IMR-90 (cell line): ENCODE measurements at regions not wholly inside any gene's neighbourhood (a gene's known extent, or its start where the extent isn't known, plus 50 kb on each side); places are given as distances from the start of the nearest gene placed in this dataset.

Experiments used
- ATAC-seq: fragments of 200-7000 bp; cut with Tn5 transposase; 2 replicates; pipeline ENCODE4 v1.9.1; 2020; ENCODE audit warnings: low read depth, mild to moderate bottlenecking, moderate library complexity
- BruUV-seq: library from RNA; stranded (reverse); fragments of 400-500 nt; replicated peaks from 2 replicates; lab custom pipeline; 2021; lab: Mats Ljungman, UMichigan
- CTCF ChIA-PET: fragments of 300-600 bp; formaldehyde crosslinking; extraction: SDS; loops from one replicate; lab custom pipeline; 2021; ENCODE audit warnings: antibody characterized with exemption; lab: Yijun Ruan, JAX
- POLR2A ChIA-PET: fragments of 300-600 bp; sonication (Branson Sonifier 250); formaldehyde crosslinking; loops from one replicate; lab custom pipeline; 2022; ENCODE audit warnings: antibody characterized with exemption; ENCODE audit not compliant: unreplicated experiment; lab: Charles Lee
- DNase-seq: peaks from one replicate; pipeline ENCODE4 v3.0.0; 2013
- H2AFZ ChIP-seq: replicated peaks from 2 replicates; pipeline ENCODE3; 2013; ENCODE audit warnings: low read length, mild to moderate bottlenecking; ENCODE audit not compliant: poor library complexity
- H2AK5ac ChIP-seq: 2 replicates; pipeline ENCODE4 v1.6.1; 2013; ENCODE audit warnings: low read depth, low read length, inconsistent platforms
- H2AK9ac ChIP-seq: replicated peaks from 2 replicates; pipeline ENCODE3; 2013; ENCODE audit warnings: mild to moderate bottlenecking, low read depth, low read length, moderate library complexity; ENCODE audit not compliant: poor library complexity
- H2BK120ac ChIP-seq: 2 replicates; pipeline ENCODE4 v1.6.1; 2013; ENCODE audit warnings: low read depth, low read length, inconsistent platforms
- H2BK15ac ChIP-seq: 3 replicates; pipeline ENCODE4 v1.6.1; 2013; ENCODE audit warnings: low read depth, low read length, inconsistent platforms
- H2BK20ac ChIP-seq: 2 replicates; pipeline ENCODE4 v1.6.1; 2013; ENCODE audit warnings: low read depth, mild to moderate bottlenecking, inconsistent platforms, low read length, moderate library complexity
- H2BK5ac ChIP-seq: 2 replicates; pipeline ENCODE4 v1.6.1; 2013; ENCODE audit warnings: mild to moderate bottlenecking, low read depth, low read length, inconsistent platforms; ENCODE audit not compliant: poor library complexity, severe bottlenecking
- H3K14ac ChIP-seq: replicated peaks from 2 replicates; pipeline ENCODE4 v1.6.1; 2013; ENCODE audit warnings: low read depth, low read length, inconsistent platforms
- H3K18ac ChIP-seq: 2 replicates; pipeline ENCODE4 v1.6.1; 2013; ENCODE audit warnings: low read depth, low read length, control low read depth
- H3K23ac ChIP-seq: 2 replicates; pipeline ENCODE4 v1.6.1; 2013; ENCODE audit warnings: low read depth, low read length, inconsistent platforms
- H3K27ac ChIP-seq: 2 replicates; pipeline ENCODE4 v1.5.1; 2013; ENCODE audit warnings: mild to moderate bottlenecking, control low read depth, low read length; ENCODE audit not compliant: insufficient read depth
- H3K27me3 ChIP-seq: 2 replicates; pipeline ENCODE4 v1.6.1; 2013; ENCODE audit warnings: low read length; ENCODE audit not compliant: control insufficient read depth, insufficient read depth
- H3K36me3 ChIP-seq: 2 replicates; pipeline ENCODE4 v1.6.1; 2013; ENCODE audit warnings: low read length, mixed read lengths; ENCODE audit not compliant: control insufficient read depth, insufficient read depth
- H3K4ac ChIP-seq: 2 replicates; pipeline ENCODE4 v1.6.1; 2013; ENCODE audit warnings: low read depth, low read length, inconsistent platforms
- H3K4me1 ChIP-seq: 2 replicates; pipeline ENCODE4 v1.6.1; 2013; ENCODE audit warnings: low read length, mixed read lengths; ENCODE audit not compliant: control insufficient read depth, insufficient read depth
- H3K4me2 ChIP-seq: 2 replicates; pipeline ENCODE4 v1.6.1; 2013; ENCODE audit warnings: low read depth, mild to moderate bottlenecking, control low read depth, low read length, moderate library complexity
- H3K4me3 ChIP-seq: 2 replicates; pipeline ENCODE4 v1.5.1; 2013; ENCODE audit warnings: low read depth, mild to moderate bottlenecking, control low read depth, low read length, moderate library complexity; ENCODE audit not compliant: insufficient read depth
- H3K56ac ChIP-seq: 2 replicates; pipeline ENCODE4 v1.6.1; 2013; ENCODE audit warnings: low read length, inconsistent platforms; ENCODE audit not compliant: insufficient read depth; ENCODE audit errors: extremely low read depth
- H3K79me1 ChIP-seq, 2 experiments: 2 replicates each; pipeline ENCODE4 v1.6.1; 2013; ENCODE audit warnings: low read length in 2 of 2, inconsistent platforms in 1 of 2, low read depth in 1 of 2
- H3K9ac ChIP-seq: 2 replicates; pipeline ENCODE4 v1.6.1; 2013; ENCODE audit warnings: low read depth, low read length, control low read depth
- H3K9me1 ChIP-seq: 2 replicates; pipeline ENCODE4 v1.6.1; 2013; ENCODE audit warnings: low read length, inconsistent platforms; ENCODE audit not compliant: insufficient read depth
- H3K9me3 ChIP-seq: 2 replicates; pipeline ENCODE4 v1.6.1; 2013; ENCODE audit warnings: low read length; ENCODE audit not compliant: control insufficient read depth, insufficient read depth
- H4K20me1 ChIP-seq: 2 replicates; pipeline ENCODE4 v1.6.1; 2013; ENCODE audit warnings: low read length, inconsistent platforms; ENCODE audit not compliant: insufficient read depth
- H4K5ac ChIP-seq: 2 replicates; pipeline ENCODE4 v1.6.1; 2013; ENCODE audit warnings: mild to moderate bottlenecking, low read depth, low read length, control low read depth
- H4K8ac ChIP-seq, 2 experiments: 2 replicates each; pipeline ENCODE4 v1.6.1; 2013; ENCODE audit warnings: low read depth in 2 of 2, low read length in 2 of 2, control low read depth in 1 of 2, inconsistent platforms in 1 of 2
- H4K91ac ChIP-seq: 2 replicates; pipeline ENCODE4 v1.6.1; 2013; ENCODE audit warnings: low read depth, low read length, inconsistent platforms; ENCODE audit not compliant: insufficient read depth
- BHLHE40 ChIP-seq: fragments of 150-350 bp; IDR thresholded peaks from 2 replicates; pipeline ENCODE4 v1.6.1; 2016; ENCODE audit warnings: mild to moderate bottlenecking, low read depth, low read length
- MAFK ChIP-seq: IDR thresholded peaks from 2 replicates; pipeline ENCODE4 v1.6.1; 2012; ENCODE audit warnings: low read depth, low read length, improper control_type of control experiment
- MXI1 ChIP-seq: IDR thresholded peaks from 2 replicates; pipeline ENCODE4 v1.6.1; 2012; ENCODE audit warnings: low read depth, mild to moderate bottlenecking, low read length, moderate library complexity, borderline replicate concordance
- NFE2L2 ChIP-seq: fragments of 150-350 bp; IDR thresholded peaks from 2 replicates; pipeline ENCODE4 v1.6.1; 2016; ENCODE audit warnings: low read depth, mild to moderate bottlenecking, low read length
- RAD21 ChIP-seq: IDR thresholded peaks from 2 replicates; pipeline ENCODE4 v1.6.1; 2012; ENCODE audit warnings: low read length, improper control_type of control experiment
- RCOR1 ChIP-seq: IDR thresholded peaks from 2 replicates; pipeline ENCODE4 v1.6.1; 2012; ENCODE audit warnings: mild to moderate bottlenecking, low read length, improper control_type of control experiment; ENCODE audit not compliant: insufficient replicate concordance
- SMC3 ChIP-seq: fragments of 150-350 bp; IDR thresholded peaks from 2 replicates; pipeline ENCODE4 v1.6.1; 2016; ENCODE audit warnings: low read depth, mild to moderate bottlenecking, antibody characterized with exemption, low read length, moderate library complexity
- WGBS, 2 experiments: methylation state at CpG; one replicate each; pipeline versions ENCODE4 v1.1.5 to v1.1.7; 2013; ENCODE audit warnings: missing lambda C conversion rate in 2 of 2; ENCODE audit not compliant: insufficient read length in 1 of 2; ENCODE audit errors: extremely low coverage in 2 of 2; 5-methylcytosine and 5-hydroxymethylcytosine counted together
- dilution Hi-C: fragments of 300-500 bp; cut with HindIII; formaldehyde crosslinking; loops from one replicate; pipeline ENCODE4 v1.14.3; 2018; ENCODE audit warnings: low sequenced_read_pairs; ENCODE audit not compliant: unreplicated experiment
- in situ Hi-C: fragments of 300-500 bp; cut with MboI; formaldehyde crosslinking; loops from 3 replicates; pipeline ENCODE4 v1.14.3; 2019; ENCODE audit warnings: low sequenced_read_pairs, inconsistent platforms, mixed read lengths
- intact Hi-C: fragments of 100-400 bp; cut with micrococcal nuclease; formaldehyde crosslinking; loops from 2 replicates; pipeline ENCODE4 v1.10.0; 2022
- TF ChIP-seq, protein P1 (sequence below): conservative IDR thresholded peaks from 2 replicates; pipeline ENCODE4 v1.5.1; 2012; ENCODE audit warnings: mild to moderate bottlenecking, low read depth, low read length, improper control_type of control experiment
- TF ChIP-seq, protein P2 (sequence below): fragments of 150-350 bp; IDR thresholded peaks from 2 replicates; pipeline ENCODE4 v1.6.1; 2016; ENCODE audit warnings: low read depth, mild to moderate bottlenecking, low read length, moderate library complexity, borderline replicate concordance

DNA sequence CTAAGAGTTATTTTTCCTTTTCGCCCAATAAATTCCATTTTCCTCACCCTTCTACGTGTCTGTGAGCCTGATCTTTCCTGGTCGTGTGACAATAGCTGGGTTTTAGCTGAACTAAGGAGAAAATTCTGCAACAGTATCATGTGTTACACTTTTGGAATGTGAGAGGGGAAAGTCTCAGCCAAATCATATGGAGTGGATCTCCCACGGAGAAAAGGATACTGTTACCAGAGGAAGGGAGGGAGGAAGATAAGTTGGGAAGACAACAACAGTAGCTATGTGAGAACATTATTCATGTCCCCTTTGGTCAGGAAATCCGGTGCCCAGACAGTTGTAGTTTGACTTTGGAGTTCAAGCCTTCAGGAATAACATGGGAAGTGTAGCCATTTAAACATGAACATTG, 584.0 kb upstream of the RAG2 start:
- H2BK5ac ChIP-seq: no peak overlapping the region
- no peak overlapping the region for H3K18ac ChIP-seq
- no peak overlapping the region for H3K4me3 ChIP-seq
- no peaks in the 10 kb centered on the region for H3K27me3 ChIP-seq
- intact Hi-C loops (no loop called here), dilution Hi-C loops (no loop called here), in situ Hi-C loops (no loop called here)
- no peak overlapping the region for H3K14ac ChIP-seq
- ATAC-seq (no peak), DNase-seq (no peak)
- H3K9ac ChIP-seq: no peak overlapping the region
- no peaks in the 10 kb centered on the region for H3K9me1 ChIP-seq
- CTCF ChIA-PET: no interaction called here
- POLR2A ChIA-PET: no interaction called here
- H3K4me2 ChIP-seq: no peak overlapping the region
- no peaks in the 10 kb centered on the region for H3K79me1 ChIP-seq
- no peaks in the 10 kb centered on the region for H4K20me1 ChIP-seq
- no TSS peak for BruUV-seq
- H3K9me3 ChIP-seq: no peaks in the 10 kb centered on the region
- no peak overlapping the region for H2BK20ac ChIP-seq
- no peaks in the 10 kb centered on the region for H3K4me1 ChIP-seq
- H4K8ac ChIP-seq: no peak overlapping the region
- H2BK120ac ChIP-seq: no peak overlapping the region
- no peak overlapping the region for H3K23ac ChIP-seq
- no peak overlapping the region for H3K27ac ChIP-seq
- no peak overlapping the region for H2AK5ac ChIP-seq
- H4K91ac ChIP-seq: no peak overlapping the region
- no CpG with 5 or more reads among the region's 5 CpGs for WGBS, 2 experiments
- no peak overlapping the region for H4K5ac ChIP-seq
- no peak overlapping the region for H2AFZ ChIP-seq
- no peak overlapping the region for H2BK15ac ChIP-seq
- H3K56ac ChIP-seq: no peak overlapping the region
- no peak overlapping the region for H2AK9ac ChIP-seq
- H3K4ac ChIP-seq: no peak overlapping the region
- H3K36me3 ChIP-seq: no peaks in the 10 kb centered on the region
- no peak for TF ChIP-seq MAFK
- TF ChIP-seq, protein P1, sequence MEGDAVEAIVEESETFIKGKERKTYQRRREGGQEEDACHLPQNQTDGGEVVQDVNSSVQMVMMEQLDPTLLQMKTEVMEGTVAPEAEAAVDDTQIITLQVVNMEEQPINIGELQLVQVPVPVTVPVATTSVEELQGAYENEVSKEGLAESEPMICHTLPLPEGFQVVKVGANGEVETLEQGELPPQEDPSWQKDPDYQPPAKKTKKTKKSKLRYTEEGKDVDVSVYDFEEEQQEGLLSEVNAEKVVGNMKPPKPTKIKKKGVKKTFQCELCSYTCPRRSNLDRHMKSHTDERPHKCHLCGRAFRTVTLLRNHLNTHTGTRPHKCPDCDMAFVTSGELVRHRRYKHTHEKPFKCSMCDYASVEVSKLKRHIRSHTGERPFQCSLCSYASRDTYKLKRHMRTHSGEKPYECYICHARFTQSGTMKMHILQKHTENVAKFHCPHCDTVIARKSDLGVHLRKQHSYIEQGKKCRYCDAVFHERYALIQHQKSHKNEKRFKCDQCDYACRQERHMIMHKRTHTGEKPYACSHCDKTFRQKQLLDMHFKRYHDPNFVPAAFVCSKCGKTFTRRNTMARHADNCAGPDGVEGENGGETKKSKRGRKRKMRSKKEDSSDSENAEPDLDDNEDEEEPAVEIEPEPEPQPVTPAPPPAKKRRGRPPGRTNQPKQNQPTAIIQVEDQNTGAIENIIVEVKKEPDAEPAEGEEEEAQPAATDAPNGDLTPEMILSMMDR: no peak
- TF ChIP-seq RAD21: no peak
- TF ChIP-seq MXI1: no peak
- no peak for TF ChIP-seq SMC3
- no peak for TF ChIP-seq BHLHE40
- no peak for TF ChIP-seq NFE2L2
- no peak for TF ChIP-seq RCOR1
- TF ChIP-seq, protein P2, sequence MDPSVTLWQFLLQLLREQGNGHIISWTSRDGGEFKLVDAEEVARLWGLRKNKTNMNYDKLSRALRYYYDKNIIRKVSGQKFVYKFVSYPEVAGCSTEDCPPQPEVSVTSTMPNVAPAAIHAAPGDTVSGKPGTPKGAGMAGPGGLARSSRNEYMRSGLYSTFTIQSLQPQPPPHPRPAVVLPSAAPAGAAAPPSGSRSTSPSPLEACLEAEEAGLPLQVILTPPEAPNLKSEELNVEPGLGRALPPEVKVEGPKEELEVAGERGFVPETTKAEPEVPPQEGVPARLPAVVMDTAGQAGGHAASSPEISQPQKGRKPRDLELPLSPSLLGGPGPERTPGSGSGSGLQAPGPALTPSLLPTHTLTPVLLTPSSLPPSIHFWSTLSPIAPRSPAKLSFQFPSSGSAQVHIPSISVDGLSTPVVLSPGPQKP: no peak
